ENCODE measurements at regions not wholly inside any gene's neighbourhood (a gene's known extent, or its start where the extent isn't known, plus 50 kb on each side); places are given as distances from the start of the nearest gene placed in this dataset.

- TF ChIP-seq, protein P1, sequence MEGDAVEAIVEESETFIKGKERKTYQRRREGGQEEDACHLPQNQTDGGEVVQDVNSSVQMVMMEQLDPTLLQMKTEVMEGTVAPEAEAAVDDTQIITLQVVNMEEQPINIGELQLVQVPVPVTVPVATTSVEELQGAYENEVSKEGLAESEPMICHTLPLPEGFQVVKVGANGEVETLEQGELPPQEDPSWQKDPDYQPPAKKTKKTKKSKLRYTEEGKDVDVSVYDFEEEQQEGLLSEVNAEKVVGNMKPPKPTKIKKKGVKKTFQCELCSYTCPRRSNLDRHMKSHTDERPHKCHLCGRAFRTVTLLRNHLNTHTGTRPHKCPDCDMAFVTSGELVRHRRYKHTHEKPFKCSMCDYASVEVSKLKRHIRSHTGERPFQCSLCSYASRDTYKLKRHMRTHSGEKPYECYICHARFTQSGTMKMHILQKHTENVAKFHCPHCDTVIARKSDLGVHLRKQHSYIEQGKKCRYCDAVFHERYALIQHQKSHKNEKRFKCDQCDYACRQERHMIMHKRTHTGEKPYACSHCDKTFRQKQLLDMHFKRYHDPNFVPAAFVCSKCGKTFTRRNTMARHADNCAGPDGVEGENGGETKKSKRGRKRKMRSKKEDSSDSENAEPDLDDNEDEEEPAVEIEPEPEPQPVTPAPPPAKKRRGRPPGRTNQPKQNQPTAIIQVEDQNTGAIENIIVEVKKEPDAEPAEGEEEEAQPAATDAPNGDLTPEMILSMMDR (IDR thresholded peaks at IDR 0.05) = no peak
- Mint-ChIP-seq H3K4me1 (ENCODE audit: unreplicated experiment) (no peaks in the 10 kb centered on the region), H3K4me3 (ENCODE audit: unreplicated experiment) (no peak overlapping the region), H3K27ac (ENCODE audit: unreplicated experiment) (no peak overlapping the region), H3K9me3 (ENCODE audit: unreplicated experiment) (no peaks in the 10 kb centered on the region), H3K27me3 (ENCODE audit: unreplicated experiment) (no peaks in the 10 kb centered on the region), H3K36me3 (ENCODE audit: unreplicated experiment) (no peaks in the 10 kb centered on the region)
- no peak for DNase-seq (ENCODE audit: extremely low spot score, unreplicated experiment)
These were observed 1356.7 kb upstream of the NXPH2 start for GRCh38 chr2:140136861-140137260.

- Mint-ChIP-seq H3K9me3 (ENCODE audit: unreplicated experiment) (no peaks in the 10 kb centered on the region), H3K36me3 (ENCODE audit: unreplicated experiment) (no peaks in the 10 kb centered on the region), H3K27me3 (ENCODE audit: unreplicated experiment) (no peaks in the 10 kb centered on the region), H3K27ac (ENCODE audit: unreplicated experiment) (no peak overlapping the region), H3K4me1 (ENCODE audit: unreplicated experiment) (no peaks in the 10 kb centered on the region), H3K4me3 (ENCODE audit: unreplicated experiment) (no peak overlapping the region)
- no peak for DNase-seq (ENCODE audit: extremely low spot score, unreplicated experiment)
- TF ChIP-seq, protein P1 (IDR thresholded peaks at IDR 0.05) = no peak
These were observed 1356.2 kb upstream of the NXPH2 start for GRCh38 chr2:140136366-140136765.

GRCh38 chr2:140128909-140129308, 1348.7 kb upstream of the NXPH2 start:
- no peaks in the 10 kb centered on the region for H3K4me1 Mint-ChIP-seq (ENCODE audit: unreplicated experiment)
- H3K27ac Mint-ChIP-seq (ENCODE audit: unreplicated experiment) = no peak overlapping the region
- H3K4me3 Mint-ChIP-seq (ENCODE audit: unreplicated experiment) = no peak overlapping the region
- peaks cover 2% of the 10 kb centered on the region for H3K27me3 Mint-ChIP-seq (ENCODE audit: unreplicated experiment)
- no peak for DNase-seq (ENCODE audit: extremely low spot score, unreplicated experiment)
- TF ChIP-seq, protein P1 (IDR thresholded peaks at IDR 0.05) = no peak
- no peaks in the 10 kb centered on the region for H3K36me3 Mint-ChIP-seq (ENCODE audit: unreplicated experiment)
- peaks cover 5% of the 10 kb centered on the region for H3K9me3 Mint-ChIP-seq (ENCODE audit: unreplicated experiment)

DNA sequence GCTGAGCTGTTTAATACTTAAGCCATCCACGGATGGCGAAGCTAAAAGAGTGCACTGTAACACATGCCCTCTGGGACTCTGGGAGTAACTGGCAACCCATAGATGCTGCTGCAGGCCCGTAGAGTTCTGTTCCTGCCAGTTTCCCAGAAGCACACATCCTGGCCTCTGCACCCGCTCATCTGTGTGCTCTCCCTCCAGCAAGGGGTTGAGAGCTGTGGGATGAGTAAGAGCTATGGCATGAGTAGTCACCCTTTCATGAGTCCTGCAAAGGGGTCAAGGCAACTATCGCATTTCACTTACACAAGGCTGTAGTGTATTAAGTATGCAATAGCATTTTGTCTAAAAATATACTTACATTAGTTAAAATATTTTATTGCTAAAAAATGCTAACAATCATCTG, 1341.8 kb upstream of the NXPH2 start:
- Mint-ChIP-seq H3K36me3 (ENCODE audit: unreplicated experiment) (no peaks in the 10 kb centered on the region), H3K4me3 (ENCODE audit: unreplicated experiment) (no peak overlapping the region), H3K27me3 (ENCODE audit: unreplicated experiment) (peaks cover 2% of the 10 kb centered on the region), H3K27ac (ENCODE audit: unreplicated experiment) (no peak overlapping the region), H3K4me1 (ENCODE audit: unreplicated experiment) (peaks cover 11% of the 10 kb centered on the region), H3K9me3 (ENCODE audit: unreplicated experiment) (no peaks in the 10 kb centered on the region)
- DNase-seq (ENCODE audit: extremely low spot score, unreplicated experiment) = no peak
- TF ChIP-seq, protein P1 (IDR thresholded peaks at IDR 0.05) = peak; percentile 10

GRCh38 chr2:140117386-140117785, 1337.2 kb upstream of the NXPH2 start:
- Mint-ChIP-seq H3K27ac (ENCODE audit: unreplicated experiment) (no peak overlapping the region), H3K4me3 (ENCODE audit: unreplicated experiment) (no peak overlapping the region), H3K9me3 (ENCODE audit: unreplicated experiment) (no peaks in the 10 kb centered on the region), H3K27me3 (ENCODE audit: unreplicated experiment) (no peaks in the 10 kb centered on the region), H3K4me1 (ENCODE audit: unreplicated experiment) (peaks cover 10% of the 10 kb centered on the region), H3K36me3 (ENCODE audit: unreplicated experiment) (no peaks in the 10 kb centered on the region)
- DNase-seq (ENCODE audit: extremely low spot score, unreplicated experiment) = no peak
- TF ChIP-seq, protein P1 (IDR thresholded peaks at IDR 0.05) = no peak
